GM23248 (cell line): ENCODE measurements at regions not wholly inside any gene's neighbourhood (a gene's known extent, or its start where the extent isn't known, plus 50 kb on each side); places are given as distances from the start of the nearest gene placed in this dataset.

ENCODE experiments used
- EZH2 ChIP-seq: fragments of 200-600 bp; sonication (generic); IDR thresholded peaks from 2 replicates; pipeline ENCODE4 v1.6.1; 2018; ENCODE audit warnings: antibody characterized with exemption, mild to moderate bottlenecking; ENCODE audit not compliant: insufficient read depth, poor library complexity, severe bottlenecking
- EZH2phosphoT487 ChIP-seq: fragments of 200-600 bp; sonication (generic); IDR thresholded peaks from 2 replicates; pipeline ENCODE4 v1.6.1; 2018; ENCODE audit warnings: antibody characterized with exemption, moderate library complexity, mild to moderate bottlenecking, low read depth; ENCODE audit not compliant: insufficient read depth

- TF ChIP-seq EZH2 = no peak
- no peak for TF ChIP-seq EZH2phosphoT487
Observed at GRCh38 chr4:140237616-140238350, 83.8 kb upstream of the MAML3 start.
